Body of pancreas (tissue), 4 donors: ENCODE measurements at regions not wholly inside any gene's neighbourhood (a gene's known extent, or its start where the extent isn't known, plus 50 kb on each side); places are given as distances from the start of the nearest gene placed in this dataset.
A peak's percentile ranks its signal among the peaks of the same experiment; 100 is the strongest.

Experiments used
- ATAC-seq: fragments of 150-250 bp; one replicate; pipeline ENCODE4 v1.9.1; 2016
- DNase-seq, 4 donors: peaks; one replicate each; pipeline ENCODE4 v3.0.0-alpha.2; 2019
- H3K27ac ChIP-seq, 4 donors: fragments of 200-600 bp; sonication (generic); 1 replicate in 3 of 4; 2 replicates in 1 of 4; pipeline versions ENCODE4 v1.5.1 to v1.6.1; 2016 to 2019; ENCODE audit warnings: mild to moderate bottlenecking in 1 of 4, mixed read lengths in 1 of 4, moderate library complexity in 1 of 4
- H3K27me3 ChIP-seq, 2 donors: fragments of 200-600 bp; sonication (generic); one replicate each; pipeline ENCODE4 v1.6.0; 2016; ENCODE audit warnings: mild to moderate bottlenecking in 1 of 2
- H3K36me3 ChIP-seq, 2 donors: fragments of 200-600 bp; sonication (generic); replicated peaks in 1 of 2; 2 replicates each; pipeline ENCODE4 v1.5.1; 2016; ENCODE audit warnings: low read depth in 2 of 2; ENCODE audit not compliant: insufficient read depth in 1 of 2
- H3K4me1 ChIP-seq: fragments of 200-600 bp; sonication (generic); one replicate; pipeline ENCODE4 v1.6.0; 2016
- H3K4me3 ChIP-seq, 2 donors: fragments of 200-600 bp; sonication (generic); 1 replicate in 1 of 2; 2 replicates in 1 of 2; pipeline ENCODE4 v1.5.1; 2016 to 2019
- H3K9me3 ChIP-seq, 3 donors: fragments of 200-600 bp; sonication (generic); 1 replicate in 2 of 3; 2 replicates in 1 of 3; pipeline ENCODE4 v1.5.1; 2016
- CTCF ChIP-seq, 7 experiments: fragments of 450-650 bp in 4 of 7; fragments of 200-600 bp in 3 of 7; sonication (generic) in 3 of 7; IDR thresholded peaks; one replicate each; pipeline ENCODE4 v1.5.1; 2016 to 2019; ENCODE audit warnings: antibody characterized with exemption in 7 of 7
- POLR2A ChIP-seq, 3 donors: fragments of 450-650 bp; IDR thresholded peaks; one replicate each; pipeline ENCODE4 v1.6.1; 2016; ENCODE audit warnings: antibody characterized with exemption in 3 of 3, mild to moderate bottlenecking in 2 of 3
- WGBS, 2 donors: methylation state at CpG; one replicate each; pipeline ENCODE4 v1.1.5; 2017; 5-methylcytosine and 5-hydroxymethylcytosine counted together
- intact Hi-C: fragments of 100-400 bp; cut with DNase I; formaldehyde crosslinking; loops from one replicate; pipeline ENCODE4 v1.15.1; 2023

DNA sequence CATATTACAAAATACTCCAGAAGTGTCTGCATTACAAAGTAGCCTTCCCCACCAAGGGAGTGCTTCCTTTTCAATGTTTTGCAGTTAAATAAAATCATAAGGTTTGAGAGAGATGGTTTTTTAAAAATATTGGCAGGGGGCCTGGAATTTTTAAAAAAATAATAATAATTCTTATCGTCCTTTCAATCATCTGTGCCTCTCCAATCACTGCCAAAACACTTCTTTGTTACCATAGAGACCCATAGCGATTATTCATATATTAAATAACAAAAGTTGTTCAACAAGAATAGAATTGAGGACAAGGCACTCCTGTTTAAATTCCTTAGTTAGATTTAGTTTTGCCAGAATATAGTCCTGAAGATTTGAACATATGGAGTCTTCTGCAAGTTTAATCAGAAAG, 203.1 kb downstream of the FAT4 start:
- ATAC-seq, result no peak
- DNase-seq, result no peak
- peaks cover 8% of the 10 kb centered on the region for H3K4me1 ChIP-seq
- H3K27ac ChIP-seq, result no peak overlapping the region
- intact Hi-C loops, result no loop called here
- H3K27me3 ChIP-seq, result no peaks in the 10 kb centered on the region
- 30 to 38% methylated on average over 2 of the region's 2 CpGs for WGBS, 2 donors
- TF ChIP-seq CTCF (IDR thresholded peaks at IDR 0.05) (no peak), POLR2A (IDR thresholded peaks at IDR 0.05) (no peak)
- H3K4me3 ChIP-seq, result no peak overlapping the region
- H3K9me3 ChIP-seq, result no peaks in the 10 kb centered on the region
- no peaks in the 10 kb centered on the region for H3K36me3 ChIP-seq

- no peak for TF ChIP-seq POLR2A (IDR thresholded peaks at IDR 0.05)
- no peak for TF ChIP-seq CTCF (IDR thresholded peaks at IDR 0.05)
- no peaks in the 10 kb centered on the region for H3K36me3 ChIP-seq
- H3K27ac ChIP-seq, result no peak overlapping the region
- H3K4me1 ChIP-seq, result peaks cover 8% of the 10 kb centered on the region
- no peaks in the 10 kb centered on the region for H3K9me3 ChIP-seq
- no peak for DNase-seq
- intact Hi-C loops, result no loop called here
- no peak for ATAC-seq
- H3K4me3 ChIP-seq, result no peak overlapping the region
- H3K27me3 ChIP-seq, result no peaks in the 10 kb centered on the region
- 71 to 72% methylated on average over 1 of the region's 1 CpG for WGBS, 2 donors
These were observed 203.5 kb downstream of the FAT4 start for GRCh38 chr4:125518281-125518680.

DNA sequence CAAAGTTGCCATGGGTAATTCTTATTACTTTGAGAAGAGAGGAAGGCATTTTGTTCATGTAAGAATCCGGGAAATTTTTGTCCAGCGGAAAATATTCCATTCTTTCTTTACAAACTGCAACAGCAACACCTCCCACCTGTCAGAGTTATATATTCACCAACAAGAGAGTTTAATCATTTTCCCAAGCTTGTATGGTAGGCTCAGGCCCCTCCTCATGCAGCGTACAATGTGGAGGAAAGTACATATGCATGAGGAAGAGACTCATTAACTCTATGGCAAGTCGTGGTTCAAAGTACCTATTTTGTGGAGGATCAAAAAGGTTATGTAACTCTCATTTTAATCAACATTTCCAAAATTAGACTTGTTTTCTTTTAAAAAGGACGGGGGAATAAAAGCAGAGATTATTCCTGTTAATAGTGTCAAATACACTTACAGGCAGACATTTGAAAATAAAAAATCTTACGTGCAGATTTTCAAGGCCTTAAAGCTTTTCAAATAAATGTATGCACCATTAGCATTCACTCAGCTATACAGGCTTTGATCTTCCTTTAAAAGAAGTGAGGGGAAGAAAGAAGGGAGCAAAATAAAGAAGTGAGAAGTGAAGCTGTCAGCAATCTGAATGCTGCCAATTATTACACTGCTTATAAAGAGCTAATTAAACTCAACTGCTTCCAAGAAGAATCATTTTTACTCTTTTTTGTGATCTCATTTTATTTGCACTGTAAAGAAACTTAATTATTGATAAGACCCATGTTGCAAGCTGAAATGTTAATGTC, 204.8 kb downstream of the FAT4 start:
- intact Hi-C loops, result no loop called here

DNA sequence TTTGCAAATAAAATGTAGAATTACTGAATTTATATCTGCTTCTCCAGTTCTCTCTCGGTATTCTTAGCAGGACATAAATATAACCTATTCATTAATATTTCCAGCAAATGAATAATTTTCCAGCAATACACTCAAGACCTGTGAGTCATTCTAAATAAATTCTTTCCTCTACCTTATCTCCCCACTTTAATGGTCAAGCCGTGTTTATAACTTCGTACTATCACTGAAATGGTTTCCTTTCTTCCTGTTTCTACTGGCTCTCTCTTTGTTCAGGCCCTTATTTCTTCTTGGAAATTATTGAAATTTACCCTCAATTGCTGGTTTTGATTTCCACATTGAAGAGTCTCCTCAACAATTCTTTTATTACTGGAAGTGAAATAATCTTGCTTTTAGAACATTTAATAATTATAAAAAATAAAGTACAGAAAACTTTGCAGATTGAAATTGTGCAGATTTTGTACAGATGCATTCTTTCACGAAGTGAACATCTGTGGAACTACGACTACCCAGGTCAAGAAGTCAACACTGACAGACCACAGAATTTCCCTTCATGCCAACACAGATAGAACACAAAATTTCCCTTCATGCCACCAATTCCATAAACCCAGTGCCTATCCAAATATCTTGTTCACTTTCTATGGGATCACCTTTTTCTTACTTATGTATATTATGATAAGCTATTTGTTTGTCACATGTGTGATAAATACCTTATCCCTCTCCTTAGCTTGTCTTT, 205.7 kb downstream of the FAT4 start:
- WGBS, 2 donors, result 46 to 47% methylated on average over 5 of the region's 5 CpGs
- no peak overlapping the region for H3K27ac ChIP-seq

More for the DNA sequence above, 204.8 kb downstream of the FAT4 start:
- TF ChIP-seq CTCF (IDR thresholded peaks at IDR 0.05), result no peak
- no peak for TF ChIP-seq POLR2A (IDR thresholded peaks at IDR 0.05)
- WGBS, 2 donors, result 20 to 21% methylated on average over 6 of the region's 6 CpGs
- Histone ChIP-seq H3K27me3 (no peaks in the 10 kb centered on the region), H3K4me3 (no peak overlapping the region), H3K9me3 (no peaks in the 10 kb centered on the region), H3K27ac (peak overlapping the region in 2 of 4 donors; percentile 3 to 4), H3K36me3 (no peaks in the 10 kb centered on the region), H3K4me1 (peaks cover 8% of the 10 kb centered on the region)
- ATAC-seq, result peak; percentile 35
- peak in 1 of 4 donors; percentile 5 for DNase-seq

More for the DNA sequence above, 205.7 kb downstream of the FAT4 start:
- Histone ChIP-seq H3K27me3 (no peaks in the 10 kb centered on the region), H3K4me3 (no peak overlapping the region), H3K4me1 (peaks cover 8% of the 10 kb centered on the region), H3K36me3 (no peaks in the 10 kb centered on the region), H3K9me3 (no peaks in the 10 kb centered on the region)
- TF ChIP-seq CTCF (IDR thresholded peaks at IDR 0.05), result no peak
- TF ChIP-seq POLR2A (IDR thresholded peaks at IDR 0.05), result no peak
- intact Hi-C loops, result no loop called here
- ATAC-seq (peak; percentile 21), DNase-seq (no peak)
